ENCODE measurements at regions not wholly inside any gene's neighbourhood (a gene's known extent, or its start where the extent isn't known, plus 50 kb on each side); places are given as distances from the start of the nearest gene placed in this dataset.

- Histone ChIP-seq H3K79me2 (ENCODE audit: control insufficient read depth, low read length) (no peaks in the 10 kb centered on the region), H3K9me3 (ENCODE audit: control insufficient read depth, insufficient read depth, low read length) (no peaks in the 10 kb centered on the region), H3K36me3 (ENCODE audit: control insufficient read depth, low read length) (peaks cover 34% of the 10 kb centered on the region), H3K27ac (ENCODE audit: low read depth, low read length) (no peak overlapping the region), H3F3A (ENCODE audit: control insufficient read depth, insufficient read depth) (peaks cover 23% of the 10 kb centered on the region), H3K4me3 (ENCODE audit: low read length) (no peak overlapping the region), H3K9me2 (replicated peaks; ENCODE audit: control insufficient read depth, low read length) (no peaks in the 10 kb centered on the region), H4K20me1 (ENCODE audit: control insufficient read depth, insufficient read depth, low read depth, low read length) (no peaks in the 10 kb centered on the region), H3K4me2 (ENCODE audit: low read length) (no peak overlapping the region), H3K27me3 (ENCODE audit: control insufficient read depth, low read length) (no peaks in the 10 kb centered on the region), H3K4me1 (ENCODE audit: control insufficient read depth, low read length) (no peaks in the 10 kb centered on the region)
- TF ChIP-seq CTCF (IDR thresholded peaks at IDR 0.05; ENCODE audit: low read depth, low read length, poor library complexity, severe bottlenecking) (no peak), EZH2phosphoT487 (IDR thresholded peaks at IDR 0.05; ENCODE audit: borderline replicate concordance, low read length) (no peak)
Measured at GRCh38 chr17:77502626-77503292, 362.0 kb downstream of the SEC14L1 start.

- Histone ChIP-seq H3K27ac (ENCODE audit: low read depth, low read length) (no peak overlapping the region), H3K9me2 (replicated peaks; ENCODE audit: control insufficient read depth, low read length) (no peaks in the 10 kb centered on the region), H3K36me3 (ENCODE audit: control insufficient read depth, low read length) (peaks cover 29% of the 10 kb centered on the region)
Measured at GRCh38 chr17:77503293-77503655, 362.5 kb downstream of the SEC14L1 start.

GRCh38 chr17:77503916-77504651 lies 363.3 kb downstream of the SEC14L1 start:
- no peaks in the 10 kb centered on the region for H3K79me2 ChIP-seq (ENCODE audit: control insufficient read depth, low read length)
- no peaks in the 10 kb centered on the region for H3K4me1 ChIP-seq (ENCODE audit: control insufficient read depth, low read length)
- no peak overlapping the region for H3K27ac ChIP-seq (ENCODE audit: low read depth, low read length)
- H3K9me3 ChIP-seq (ENCODE audit: control insufficient read depth, insufficient read depth, low read length), result no peaks in the 10 kb centered on the region
- H4K20me1 ChIP-seq (ENCODE audit: control insufficient read depth, insufficient read depth, low read depth, low read length), result no peaks in the 10 kb centered on the region
- TF ChIP-seq EZH2phosphoT487 (IDR thresholded peaks at IDR 0.05; ENCODE audit: borderline replicate concordance, low read length) (no peak), CTCF (IDR thresholded peaks at IDR 0.05; ENCODE audit: low read depth, low read length, poor library complexity, severe bottlenecking) (no peak)
- peaks cover 22% of the 10 kb centered on the region for H3K36me3 ChIP-seq (ENCODE audit: control insufficient read depth, low read length)
- H3F3A ChIP-seq (ENCODE audit: control insufficient read depth, insufficient read depth), result peaks cover 23% of the 10 kb centered on the region
- H3K4me2 ChIP-seq (ENCODE audit: low read length), result no peak overlapping the region
- no peaks in the 10 kb centered on the region for H3K27me3 ChIP-seq (ENCODE audit: control insufficient read depth, low read length)
- no peak overlapping the region for H3K4me3 ChIP-seq (ENCODE audit: low read length)
- no peaks in the 10 kb centered on the region for H3K9me2 ChIP-seq (replicated peaks; ENCODE audit: control insufficient read depth, low read length)

More at GRCh38 chr17:77503293-77503655, 362.5 kb downstream of the SEC14L1 start:
- TF ChIP-seq EZH2phosphoT487 (IDR thresholded peaks at IDR 0.05; ENCODE audit: borderline replicate concordance, low read length), result no peak
- TF ChIP-seq CTCF (IDR thresholded peaks at IDR 0.05; ENCODE audit: low read depth, low read length, poor library complexity, severe bottlenecking), result no peak
- Histone ChIP-seq H3K4me2 (ENCODE audit: low read length) (no peak overlapping the region), H3F3A (ENCODE audit: control insufficient read depth, insufficient read depth) (peaks cover 23% of the 10 kb centered on the region), H3K4me1 (ENCODE audit: control insufficient read depth, low read length) (no peaks in the 10 kb centered on the region), H4K20me1 (ENCODE audit: control insufficient read depth, insufficient read depth, low read depth, low read length) (no peaks in the 10 kb centered on the region), H3K4me3 (ENCODE audit: low read length) (no peak overlapping the region), H3K27me3 (ENCODE audit: control insufficient read depth, low read length) (no peaks in the 10 kb centered on the region), H3K79me2 (ENCODE audit: control insufficient read depth, low read length) (no peaks in the 10 kb centered on the region), H3K9me3 (ENCODE audit: control insufficient read depth, insufficient read depth, low read length) (no peaks in the 10 kb centered on the region)
